ENCODE measurements at regions not wholly inside any gene's neighbourhood (a gene's known extent, or its start where the extent isn't known, plus 50 kb on each side); places are given as distances from the start of the nearest gene placed in this dataset.
"Not testable (repeated sequence)": the region's sequence is repeated elsewhere in the genome, so short reads cannot be mapped to it uniquely, and the experiment has no call there.

DNA sequence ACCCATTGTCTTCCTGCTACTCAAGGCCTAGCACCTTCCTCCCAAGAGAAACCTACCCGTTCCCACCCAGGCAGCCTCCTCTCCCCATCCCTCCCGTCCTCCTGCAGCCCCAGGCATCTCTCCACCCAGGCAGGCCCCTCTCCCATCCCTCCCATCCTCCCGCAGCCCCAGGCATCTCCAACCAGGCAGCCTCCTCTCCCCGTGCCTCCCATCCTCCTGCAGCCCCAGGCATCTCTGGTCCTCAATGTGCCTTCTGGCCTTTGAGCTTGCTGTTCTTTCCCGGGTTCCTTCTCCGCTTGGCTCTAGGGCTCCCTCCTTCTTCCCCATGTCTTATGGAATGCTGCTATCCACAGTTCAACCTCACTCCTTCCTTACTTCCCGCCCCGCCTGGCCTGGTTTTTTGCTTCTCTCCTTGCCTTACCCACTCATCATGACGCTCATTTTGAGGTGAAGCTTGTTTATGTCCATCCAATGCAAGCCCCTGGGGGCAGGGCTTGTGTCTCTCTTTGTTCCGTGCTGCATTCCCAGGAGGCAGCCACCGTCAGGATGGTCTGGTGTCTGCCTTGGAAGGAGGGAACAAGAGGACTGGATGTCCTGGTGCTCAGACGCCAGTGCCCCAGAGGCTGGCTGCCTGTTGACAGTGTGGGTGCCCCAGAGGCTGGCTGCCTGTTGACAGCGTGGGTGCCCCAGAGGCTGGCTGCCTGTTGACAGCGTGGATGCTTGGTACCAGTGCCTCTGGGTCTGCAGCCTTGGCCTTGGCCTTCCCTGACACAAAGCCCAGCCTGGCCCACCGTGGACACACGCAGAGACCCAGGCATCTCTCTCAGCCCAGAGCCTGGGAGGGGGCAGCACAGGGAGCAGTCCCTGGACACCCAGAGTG lies 815.7 kb downstream of the BRD1 start:
- DNase-seq, result no peak

- no peak for DNase-seq
These were observed 816.3 kb downstream of the BRD1 start for GRCh38 chr22:49011379-49011768.

- no peak for DNase-seq
These were observed 816.8 kb downstream of the BRD1 start for GRCh38 chr22:49010901-49011300.

GRCh38 chr22:49010070-49010863 lies 817.4 kb downstream of the BRD1 start:
- no peak for DNase-seq

DNA sequence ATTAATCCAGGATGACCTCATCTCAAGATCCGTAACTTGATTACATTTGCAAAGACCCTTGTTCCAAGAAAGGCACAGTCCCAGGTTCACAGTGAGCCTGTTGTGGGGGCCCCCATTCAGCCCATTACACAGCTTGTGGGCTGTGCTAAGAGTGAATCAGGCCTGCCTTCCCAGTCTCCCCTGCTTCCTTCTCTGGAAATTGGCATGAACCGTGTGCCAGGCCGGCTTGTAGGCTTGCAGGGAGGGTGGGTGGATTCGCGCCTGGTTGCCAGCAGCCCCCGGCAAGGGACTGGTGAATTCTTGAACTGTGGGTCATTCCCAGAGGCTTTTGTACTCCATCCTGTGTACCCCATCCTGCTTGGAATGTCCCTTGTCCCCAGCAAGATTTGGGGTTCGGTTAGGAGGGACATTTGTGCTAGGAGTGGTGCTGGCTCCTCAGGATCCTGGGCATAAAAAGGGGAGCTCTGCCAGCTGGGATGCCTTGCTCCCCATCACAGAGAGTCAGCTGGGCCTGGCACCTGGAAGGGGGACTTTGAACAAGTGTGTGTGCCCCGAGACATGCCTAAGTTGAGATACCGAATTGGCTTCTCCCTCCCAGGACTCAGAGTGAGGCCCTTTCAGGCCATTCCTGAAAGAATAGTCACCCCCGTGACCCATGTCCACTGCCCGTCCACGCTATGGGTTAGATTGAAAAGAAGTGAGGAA lies 818.2 kb downstream of the BRD1 start:
- no peak for DNase-seq

DNA sequence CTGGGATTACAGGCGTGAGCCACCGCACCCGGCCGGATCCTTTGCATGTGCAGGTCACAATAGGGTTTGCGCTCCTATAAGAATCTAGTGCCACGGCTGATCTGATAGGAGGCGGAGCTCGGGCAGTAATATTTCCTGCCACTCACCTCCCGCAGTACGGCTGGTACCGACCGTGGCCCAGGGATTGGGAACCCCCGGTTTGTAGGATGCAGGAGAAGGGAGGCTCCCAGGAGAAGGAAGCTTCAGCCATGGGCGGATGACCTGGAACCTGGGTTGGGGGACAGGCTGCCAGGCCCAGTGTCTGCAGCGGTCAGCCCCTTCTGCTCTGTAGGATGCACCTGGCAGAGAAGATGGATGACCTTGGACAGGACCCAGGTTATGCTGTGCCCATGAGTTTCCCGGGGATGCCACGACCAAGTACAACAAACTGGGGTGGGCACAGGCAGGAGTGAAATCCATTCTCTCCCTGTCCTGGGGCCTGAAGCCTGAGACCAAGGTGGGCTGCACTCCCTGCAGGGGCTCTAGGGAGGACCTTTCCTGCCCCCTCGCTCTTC lies 818.9 kb downstream of the BRD1 start:
- DNase-seq, result no peak

DNA sequence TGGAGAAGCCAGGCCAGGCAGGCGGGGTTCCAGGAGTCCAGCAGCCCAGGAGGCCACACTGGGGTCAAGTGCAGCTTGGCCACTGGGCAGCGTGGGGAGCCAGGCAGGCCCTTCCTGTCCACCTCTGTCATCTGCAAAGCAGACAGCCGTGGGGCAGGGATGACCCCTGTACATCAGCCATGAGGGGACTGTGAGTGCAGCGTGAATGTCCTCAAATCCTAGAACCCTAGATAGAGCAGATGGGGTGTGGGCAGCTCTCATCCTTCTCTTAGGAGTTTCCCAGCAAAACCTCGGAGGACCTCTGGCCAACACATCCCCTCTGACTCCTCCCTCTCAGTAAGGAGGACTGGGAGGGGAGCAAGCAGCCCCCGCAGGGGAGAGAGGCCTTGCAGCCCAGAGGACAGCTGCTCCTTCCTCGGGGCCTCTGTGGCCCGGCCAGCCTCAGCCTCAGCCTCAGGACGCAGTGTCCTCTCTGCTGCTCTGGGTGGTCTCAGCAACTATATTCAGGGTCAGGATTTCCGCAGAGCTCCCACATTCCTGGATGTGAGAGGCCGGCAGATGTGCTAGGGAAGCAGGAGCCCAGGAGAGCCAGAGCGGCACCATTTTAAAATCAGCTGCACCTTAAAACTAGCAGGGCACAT lies 820.5 kb downstream of the BRD1 start:
- no peak for DNase-seq

GRCh38 chr22:49006207-49007012 lies 821.3 kb downstream of the BRD1 start:
- DNase-seq, result no peak

DNA sequence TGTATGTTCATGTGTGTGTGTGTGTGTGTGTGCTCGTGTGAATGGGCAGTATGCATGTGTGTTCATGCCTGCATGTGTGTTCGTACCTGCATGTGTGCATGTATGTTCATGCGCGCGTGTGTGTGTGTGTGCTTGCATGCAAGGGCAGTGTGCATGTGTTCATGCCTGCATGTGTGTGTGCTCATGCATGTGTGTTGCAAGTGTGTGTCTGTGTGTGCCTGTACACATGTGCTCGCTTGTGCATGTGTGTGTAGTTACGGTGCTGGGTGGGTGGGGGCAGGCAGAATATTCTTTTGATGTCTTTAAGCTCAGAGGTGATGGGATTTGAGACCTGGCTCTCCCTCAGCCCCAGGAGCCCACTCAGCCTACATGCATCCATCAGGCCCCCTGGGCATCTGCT lies 822.1 kb downstream of the BRD1 start:
- DNase-seq, result no peak

DNA sequence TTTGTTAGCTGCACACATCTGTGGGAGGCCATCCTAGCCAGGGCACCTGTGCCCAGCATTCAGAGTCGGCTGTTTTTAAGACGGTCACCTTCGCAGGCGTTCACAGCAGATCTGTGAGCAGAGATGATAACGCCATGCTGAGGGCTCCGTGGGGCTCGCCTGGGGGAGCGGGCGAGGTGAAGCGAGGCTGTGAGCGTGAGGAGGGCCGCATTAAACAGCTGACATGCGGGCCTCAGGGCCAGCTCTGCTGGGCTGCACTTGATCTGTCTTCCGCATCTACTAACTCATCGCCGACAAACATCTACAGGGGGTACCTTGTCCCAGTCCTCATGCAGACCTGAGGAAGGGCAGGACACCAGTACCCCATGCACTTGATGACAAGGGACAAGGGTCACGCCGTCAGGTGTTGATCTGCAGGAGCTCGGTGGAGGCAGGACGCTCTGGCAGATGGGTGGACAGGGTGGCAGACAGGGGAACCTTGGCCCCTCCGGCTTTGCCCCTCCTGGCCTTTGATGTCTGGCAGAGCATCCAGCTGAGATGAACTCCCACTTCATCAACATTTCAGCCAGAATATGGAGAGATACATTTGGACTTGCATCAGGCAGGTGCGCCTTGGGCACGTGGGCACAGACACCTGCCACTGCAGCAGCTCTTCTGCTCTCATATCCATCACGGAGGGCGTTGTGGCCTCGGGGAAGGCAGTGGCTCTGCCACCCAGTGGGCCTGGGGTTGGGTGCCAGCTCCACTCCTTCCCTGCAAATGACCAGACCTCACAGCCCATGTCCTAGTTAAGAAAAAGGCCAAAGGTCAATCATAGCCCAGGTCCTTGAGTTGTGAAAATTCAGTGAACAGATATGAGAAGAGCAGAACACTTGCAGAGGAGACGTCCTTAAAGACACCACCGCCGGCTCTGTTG lies 822.9 kb downstream of the BRD1 start:
- no peak for DNase-seq

- not testable (repeated sequence) for DNase-seq
These were observed 830.1 kb downstream of the BRD1 start for GRCh38 chr22:48997605-48998004.

DNA sequence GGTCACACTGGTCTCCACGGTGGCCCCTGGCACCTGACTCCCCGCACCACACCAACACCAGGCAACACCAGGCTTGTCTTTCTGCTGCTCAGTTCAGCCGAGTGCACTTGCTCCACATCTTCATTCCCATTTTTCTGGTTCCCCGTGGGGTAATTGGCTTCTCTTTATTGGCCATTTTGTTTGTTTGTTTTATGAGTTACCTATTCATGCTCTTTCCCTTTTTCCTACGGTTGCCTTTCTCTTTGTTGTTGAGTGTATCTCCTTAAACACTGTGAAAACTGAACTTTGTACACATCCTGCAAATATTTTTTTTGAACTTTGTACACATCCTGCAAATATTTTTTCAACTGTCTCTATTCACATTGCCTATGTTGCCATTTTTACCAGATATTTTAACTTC lies 834.0 kb downstream of the BRD1 start:
- DNase-seq, result no peak

GRCh38 chr22:48984639-48985038 lies 843.0 kb downstream of the BRD1 start:
- no peak for DNase-seq

DNA sequence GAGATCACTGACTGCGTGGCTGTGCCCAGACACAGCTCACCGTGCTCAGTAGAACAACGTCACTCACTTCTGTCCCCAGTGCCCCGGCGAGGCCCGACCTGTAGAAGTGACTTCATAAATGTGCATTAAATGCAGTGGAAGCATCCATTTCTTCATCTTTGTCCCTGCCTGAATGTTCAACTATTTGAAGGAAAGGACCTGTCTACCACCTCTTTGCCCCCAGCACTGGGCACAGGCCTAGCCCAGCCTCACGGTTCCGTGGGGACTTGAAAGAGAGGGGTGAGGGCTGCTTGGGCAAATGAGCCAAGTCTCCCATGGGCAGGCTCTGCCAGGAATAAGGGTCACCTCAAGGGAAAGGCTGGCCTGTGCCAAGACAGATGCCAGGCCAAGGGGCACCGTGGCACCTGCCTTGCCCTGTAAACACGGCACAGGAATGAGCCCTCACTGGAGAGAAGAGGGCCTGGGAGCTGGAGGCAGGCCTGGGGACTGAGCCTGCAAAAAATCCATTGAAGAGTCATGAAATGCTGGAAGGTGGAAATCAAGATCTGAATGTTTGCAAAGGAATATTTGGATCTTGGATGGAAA lies 845.3 kb downstream of the BRD1 start:
- DNase-seq, result no peak

DNA sequence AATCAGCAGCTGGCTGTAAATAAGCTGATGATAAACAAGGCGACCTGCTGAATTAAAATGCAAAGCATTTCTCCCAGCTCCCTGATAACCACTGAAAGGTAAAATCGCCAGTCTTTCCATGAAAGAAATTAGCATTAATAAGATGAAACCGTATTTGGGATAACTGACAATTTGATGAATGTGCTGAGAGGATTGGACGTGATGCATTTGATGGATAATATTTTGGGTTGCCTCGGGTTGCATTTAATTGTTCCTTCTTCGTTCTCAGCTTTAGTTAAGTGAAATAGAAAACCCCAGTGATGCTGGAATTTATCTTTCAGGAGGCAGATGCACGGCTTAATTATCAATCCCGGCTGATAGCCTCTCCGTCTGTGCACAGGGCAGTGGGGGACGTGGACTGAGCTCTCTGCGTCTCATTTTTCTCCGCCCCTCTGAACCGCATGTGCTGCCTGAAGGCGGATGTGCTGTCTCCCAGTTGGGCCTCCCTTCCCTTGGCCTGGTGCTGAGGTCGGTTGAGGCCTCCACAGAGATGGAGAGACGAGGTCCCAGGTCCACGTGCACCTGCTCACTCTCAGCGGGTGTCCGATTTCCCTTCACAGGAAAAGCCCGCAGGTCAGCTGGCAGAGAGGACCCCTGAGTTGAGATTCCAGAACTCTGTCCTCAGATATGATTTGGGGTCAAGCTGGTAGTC lies 846.2 kb downstream of the BRD1 start:
- no peak for DNase-seq

- DNase-seq, result no peak
These were observed 846.8 kb downstream of the BRD1 start for GRCh38 chr22:48980918-48981317.

DNA sequence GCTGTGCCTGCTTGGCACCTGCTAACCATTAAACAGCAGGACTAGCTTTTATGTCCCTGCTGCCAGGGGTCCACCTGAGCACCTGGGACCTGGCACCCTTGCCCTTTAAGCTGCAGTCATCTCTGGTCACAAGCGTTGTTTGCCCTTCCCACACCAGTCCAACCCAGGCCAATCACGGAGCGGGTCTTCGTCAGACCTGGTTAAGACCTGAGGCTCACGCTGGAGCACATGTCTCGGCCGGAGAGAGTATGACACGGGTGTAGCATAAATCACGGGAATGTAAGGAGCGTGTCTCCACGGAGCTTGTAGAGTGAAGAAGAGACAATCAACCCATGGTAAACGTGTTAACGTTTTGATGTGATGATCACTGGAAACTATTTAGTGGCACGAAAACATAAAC lies 847.3 kb downstream of the BRD1 start:
- DNase-seq, result no peak

DNA sequence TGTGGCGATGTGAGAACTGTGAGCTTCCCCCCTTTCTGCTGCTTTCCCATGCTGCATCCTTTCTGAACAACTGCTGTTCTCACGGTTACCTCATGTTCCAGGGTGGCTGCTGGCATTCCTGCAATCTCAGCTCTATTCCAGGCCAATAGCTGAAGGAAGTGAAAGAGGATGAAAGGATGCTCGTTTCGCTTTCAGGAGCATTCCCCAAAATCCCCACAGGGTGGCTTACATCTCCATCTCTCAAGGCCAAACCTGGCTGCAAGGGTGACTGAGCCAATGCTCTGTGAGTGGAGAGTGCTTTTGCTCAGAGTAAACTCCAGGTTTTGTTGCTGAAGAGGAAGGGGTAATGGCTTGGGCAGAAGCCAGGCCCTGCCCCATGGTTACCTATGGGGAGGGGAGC lies 848.2 kb downstream of the BRD1 start:
- peak; percentile 15 for DNase-seq
